H1 (cell line): ENCODE measurements at regions not wholly inside any gene's neighbourhood (a gene's known extent, or its start where the extent isn't known, plus 50 kb on each side); places are given as distances from the start of the nearest gene placed in this dataset.

Experiments used
- BACH1 ChIP-seq: IDR thresholded peaks from 2 replicates; pipeline ENCODE4 v1.6.1; 2012; ENCODE audit warnings: low read length, improper control_type of control experiment
- GABPA ChIP-seq: IDR thresholded peaks from 2 replicates; pipeline ENCODE4 v1.6.1; 2011; ENCODE audit warnings: mild to moderate bottlenecking, low read length, moderate library complexity, borderline replicate concordance; ENCODE audit not compliant: insufficient read depth
- KDM5A ChIP-seq: fragments of 200-600 bp; IDR thresholded peaks from 2 replicates; pipeline ENCODE4 v1.7.1; 2012; ENCODE audit warnings: mild to moderate bottlenecking, low read length, inconsistent platforms, mixed read lengths
- RXRA ChIP-seq: IDR thresholded peaks from 2 replicates; pipeline ENCODE4 v1.6.1; 2011; ENCODE audit warnings: low read depth, mild to moderate bottlenecking, low read length, moderate library complexity; ENCODE audit not compliant: insufficient read depth

DNA sequence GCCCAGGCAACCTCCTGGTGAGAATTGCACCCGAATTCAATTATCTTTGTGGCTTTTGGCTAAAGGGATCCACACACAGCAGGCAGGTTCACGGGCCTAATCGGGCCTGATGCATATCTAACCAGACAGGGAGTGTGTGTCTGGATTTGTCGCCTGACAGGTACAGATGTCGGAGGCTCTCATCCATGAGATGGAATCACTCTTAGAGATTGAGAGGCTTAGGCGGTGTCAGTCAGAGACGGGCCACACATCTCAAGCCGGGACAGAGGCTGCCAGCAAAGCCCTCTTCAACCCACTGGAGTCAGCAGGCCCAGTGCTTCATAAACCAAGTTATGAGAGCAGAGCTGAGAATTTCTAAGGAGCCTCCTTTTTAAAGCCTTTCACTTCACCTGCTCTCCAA is 247.0 kb downstream of the LRFN2 start (continued):
- no peak for TF ChIP-seq BACH1
- no peak for TF ChIP-seq RXRA
- no peak for TF ChIP-seq GABPA
- no peak for TF ChIP-seq KDM5A
